Neutrophil (primary cell): ENCODE measurements at regions not wholly inside any gene's neighbourhood (a gene's known extent, or its start where the extent isn't known, plus 50 kb on each side); places are given as distances from the start of the nearest gene placed in this dataset.

Experiments used
- H3K27ac ChIP-seq: fragments of 200-600 bp; sonication (generic); 2 replicates; pipeline ENCODE4 v1.5.1; 2016; ENCODE audit warnings: mild to moderate bottlenecking, moderate library complexity
- H3K27me3 ChIP-seq: fragments of 200-600 bp; sonication (generic); 2 replicates; pipeline ENCODE4 v1.6.0; 2016; ENCODE audit warnings: mild to moderate bottlenecking
- H3K36me3 ChIP-seq: fragments of 200-600 bp; sonication (generic); 2 replicates; pipeline ENCODE4 v1.5.1; 2017
- H3K4me1 ChIP-seq, 2 experiments: fragments of 200-600 bp in 1 of 2; sonication (generic) in 1 of 2; 1 replicate in 1 of 2; 2 replicates in 1 of 2; pipeline versions ENCODE4 v1.5.1 to v1.6.1; 2013 to 2016; ENCODE audit warnings: low read depth in 1 of 2, low read length in 1 of 2, mild to moderate bottlenecking in 1 of 2, moderate library complexity in 1 of 2; ENCODE audit not compliant: control insufficient read depth in 1 of 2, insufficient read depth in 1 of 2
- H3K4me3 ChIP-seq, 2 experiments: fragments of 200-600 bp in 1 of 2; sonication (generic) in 1 of 2; 1 replicate in 1 of 2; 2 replicates in 1 of 2; pipeline ENCODE4 v1.5.1; 2013 to 2016; ENCODE audit warnings: low read depth in 1 of 2, low read length in 1 of 2, mild to moderate bottlenecking in 1 of 2, moderate library complexity in 1 of 2
- H3K9me3 ChIP-seq: fragments of 200-600 bp; sonication (generic); 2 replicates; pipeline ENCODE4 v1.5.1; 2016
- CTCF ChIP-seq: fragments of 200-600 bp; sonication (generic); IDR thresholded peaks from 2 replicates; pipeline ENCODE4 v1.5.1; 2016; ENCODE audit warnings: antibody characterized with exemption

GRCh38 chr6:16871047-16871446 is 109.8 kb upstream of the ATXN1 start:
- Histone ChIP-seq H3K27ac (no peak overlapping the region), H3K9me3 (no peaks in the 10 kb centered on the region), H3K36me3 (no peaks in the 10 kb centered on the region), H3K4me3 (no peak overlapping the region), H3K27me3 (peaks cover 25% of the 10 kb centered on the region), H3K4me1 (no peaks in the 10 kb centered on the region)
- TF ChIP-seq CTCF, result no peak

- H3K4me1 ChIP-seq, result no peaks in the 10 kb centered on the region
- TF ChIP-seq CTCF, result no peak
Observed at GRCh38 chr6:16868968-16869367, 107.7 kb upstream of the ATXN1 start.

GRCh38 chr6:16857969-16858592 is 96.8 kb upstream of the ATXN1 start:
- H3K36me3 ChIP-seq, result no peaks in the 10 kb centered on the region

More at GRCh38 chr6:16868968-16869367, 107.7 kb upstream of the ATXN1 start:
- no peak overlapping the region for H3K27ac ChIP-seq
- peaks cover 25% of the 10 kb centered on the region for H3K27me3 ChIP-seq
- no peaks in the 10 kb centered on the region for H3K36me3 ChIP-seq
- H3K9me3 ChIP-seq, result no peaks in the 10 kb centered on the region
- no peak overlapping the region for H3K4me3 ChIP-seq

GRCh38 chr6:16855460-16855859 is 94.2 kb upstream of the ATXN1 start:
- Histone ChIP-seq H3K27me3 (peaks cover 23% of the 10 kb centered on the region), H3K9me3 (no peaks in the 10 kb centered on the region), H3K4me1 (no peaks in the 10 kb centered on the region), H3K36me3 (no peaks in the 10 kb centered on the region), H3K27ac (no peak overlapping the region), H3K4me3 (no peak overlapping the region)
- no peak for TF ChIP-seq CTCF

More at GRCh38 chr6:16857969-16858592, 96.8 kb upstream of the ATXN1 start:
- Histone ChIP-seq H3K27me3 (no peaks in the 10 kb centered on the region), H3K27ac (no peak overlapping the region), H3K4me3 (no peak overlapping the region), H3K9me3 (no peaks in the 10 kb centered on the region), H3K4me1 (no peaks in the 10 kb centered on the region)
- no peak for TF ChIP-seq CTCF

GRCh38 chr6:16854986-16855385 is 93.7 kb upstream of the ATXN1 start:
- Histone ChIP-seq H3K9me3 (no peaks in the 10 kb centered on the region), H3K4me1 (peaks cover 0 to 1% of the 10 kb centered on the region in 2 experiments), H3K27me3 (peaks cover 28% of the 10 kb centered on the region), H3K27ac (no peak overlapping the region), H3K4me3 (no peak overlapping the region), H3K36me3 (no peaks in the 10 kb centered on the region)
- TF ChIP-seq CTCF, result no peak
